CD4-positive, alpha-beta T cell treated with Interleukin-15 for 4 hours (primary cell): ENCODE measurements at regions not wholly inside any gene's neighbourhood (a gene's known extent, or its start where the extent isn't known, plus 50 kb on each side); places are given as distances from the start of the nearest gene placed in this dataset.

Source experiments
- DNase-seq: peaks from one replicate; pipeline ENCODE4 v3.0.0-alpha.2; 2020; ENCODE audit warnings: low spot score

- no peak for DNase-seq
Measured at GRCh38 chr3:40996382-40996781, 202.9 kb upstream of the CTNNB1 start.

- no peak for DNase-seq
Measured at GRCh38 chr3:40996827-40997710, 202.2 kb upstream of the CTNNB1 start.

- no peak for DNase-seq
Measured at GRCh38 chr3:40997711-40998519, 201.4 kb upstream of the CTNNB1 start.

GRCh38 chr3:40999682-41000081, 199.6 kb upstream of the CTNNB1 start:
- no peak for DNase-seq

GRCh38 chr3:41000471-41000870, 198.8 kb upstream of the CTNNB1 start:
- DNase-seq: no peak

GRCh38 chr3:41001556-41001955, 197.7 kb upstream of the CTNNB1 start:
- DNase-seq: no peak

GRCh38 chr3:41002104-41002503, 197.2 kb upstream of the CTNNB1 start:
- no peak for DNase-seq

GRCh38 chr3:41007399-41007798, 191.9 kb upstream of the CTNNB1 start:
- DNase-seq: no peak

- DNase-seq: no peak
Measured at GRCh38 chr3:41011854-41012253, 187.5 kb upstream of the CTNNB1 start.

- DNase-seq: no peak
Measured at GRCh38 chr3:41018855-41019254, 180.4 kb upstream of the CTNNB1 start.

GRCh38 chr3:41024031-41024836, 175.1 kb upstream of the CTNNB1 start:
- DNase-seq: no peak

- DNase-seq: no peak
Measured at GRCh38 chr3:41026394-41027177, 172.7 kb upstream of the CTNNB1 start.

- no peak for DNase-seq
Measured at GRCh38 chr3:41029356-41029755, 169.9 kb upstream of the CTNNB1 start.

GRCh38 chr3:41030220-41030619, 169.1 kb upstream of the CTNNB1 start:
- no peak for DNase-seq

- no peak for DNase-seq
Measured at GRCh38 chr3:41031401-41031800, 167.9 kb upstream of the CTNNB1 start.

GRCh38 chr3:41033956-41034519, 165.3 kb upstream of the CTNNB1 start:
- DNase-seq: no peak

GRCh38 chr3:41035456-41036022, 163.8 kb upstream of the CTNNB1 start:
- DNase-seq: no peak

- no peak for DNase-seq
Measured at GRCh38 chr3:41037651-41038334, 161.5 kb upstream of the CTNNB1 start.

- no peak for DNase-seq
Measured at GRCh38 chr3:41040256-41040655, 159.0 kb upstream of the CTNNB1 start.

- DNase-seq: no peak
Measured at GRCh38 chr3:41041462-41041861, 157.8 kb upstream of the CTNNB1 start.
